ENCODE measurements at regions not wholly inside any gene's neighbourhood (a gene's known extent, or its start where the extent isn't known, plus 50 kb on each side); places are given as distances from the start of the nearest gene placed in this dataset.

GRCh38 chr10:81386817-81387216 is 488.2 kb upstream of the NRG3 start:
- Histone ChIP-seq H2BK15ac (ENCODE audit: low read length) (no peak overlapping the region), H3K36me3 (ENCODE audit: control insufficient read depth in 2 of 4, insufficient read depth in 4 of 4, low read length in 3 of 4) (no peaks in the 10 kb centered on the region), H3K27ac (ENCODE audit: low read depth, low read length) (no peak overlapping the region), H3K9ac (replicated peaks in 1 of 4; ENCODE audit: extremely low read depth in 1 of 4, low read depth in 3 of 4, low read length in 3 of 4) (no peak overlapping the region), H3K27me3 (replicated peaks in 1 of 4; ENCODE audit: control insufficient read depth in 3 of 4, extremely low read depth in 1 of 4, insufficient read depth in 3 of 4, low read length in 3 of 4) (peaks cover 0 to 1% (median 0%) of the 10 kb centered on the region in 4 experiments; a peak in 1 of 7 replicates), H3K4me1 (replicated peaks in 1 of 4; ENCODE audit: control insufficient read depth in 3 of 4, insufficient read depth in 4 of 4, low read length in 3 of 4) (no peaks in the 10 kb centered on the region), H4K20me1 (replicated peaks in 1 of 2; ENCODE audit: control insufficient read depth in 1 of 2, insufficient read depth in 2 of 2, low read length in 2 of 2) (no peaks in the 10 kb centered on the region), H2AFZ (ENCODE audit: low read length) (no peak overlapping the region), H4K5ac (ENCODE audit: insufficient read length, low read depth, low read length) (no peak overlapping the region), H2BK5ac (ENCODE audit: low read depth, low read length) (no peak overlapping the region), H3K79me2 (ENCODE audit: control insufficient read depth in 1 of 2, insufficient read depth in 2 of 2, low read length in 2 of 2) (no peaks in the 10 kb centered on the region), H2BK120ac (replicated peaks; ENCODE audit: low read depth, low read length) (no peak overlapping the region), H2AK5ac (ENCODE audit: low read depth, low read length) (no peak overlapping the region), H4K91ac (replicated peaks; ENCODE audit: insufficient read length, low read length) (no peak overlapping the region), H3K23me2 (ENCODE audit: low read depth, low read length) (no peaks in the 10 kb centered on the region), H2BK20ac (ENCODE audit: low read length) (no peak overlapping the region), H3K4me3 (ENCODE audit: extremely low read depth in 1 of 4, insufficient read depth in 2 of 4, low read depth in 3 of 4, low read length in 4 of 4) (no peak overlapping the region), H3K18ac (ENCODE audit: extremely low read depth, low read length) (no peak overlapping the region), H3K4ac (replicated peaks; ENCODE audit: insufficient read length, low read depth, low read length) (no peak overlapping the region), H3K14ac (ENCODE audit: insufficient read length) (no peak overlapping the region), H3K4me2 (ENCODE audit: insufficient read depth in 1 of 2, low read depth in 2 of 2, low read length in 2 of 2) (no peak overlapping the region), H3K23ac (ENCODE audit: insufficient read length) (no peak overlapping the region), H3K79me1 (ENCODE audit: low read depth, low read length) (no peaks in the 10 kb centered on the region), H2BK12ac (ENCODE audit: low read depth, low read length) (no peak overlapping the region), H4K8ac (ENCODE audit: extremely low read depth, insufficient read depth, low read length) (no peak overlapping the region), H3K9me3 (ENCODE audit: insufficient read depth in 2 of 2, low read depth in 1 of 2, low read length in 1 of 2) (no peaks in the 10 kb centered on the region), H3K56ac (replicated peaks; ENCODE audit: insufficient read length, low read depth, low read length) (no peak overlapping the region)
- DNase-seq (ENCODE audit: low read depth in 1 of 2, low spot score in 2 of 2) (no peak), FAIRE-seq (no peak)
- ChIA-PET POLR2A (ENCODE audit: partially characterized antibody) (no interaction called here), CTCF (ENCODE audit: partially characterized antibody) (interaction anchor here (1.1 to 1.5 kb wide), 3 partner anchors 13 to 304 kb away, joined by 3 read pairs; no protein-coding TSS in a partner anchor)
- TF ChIP-seq CBX8 (IDR thresholded peaks at IDR 0.05; ENCODE audit: borderline replicate concordance, low read depth, low read length) (no peak), PHF8 (conservative IDR thresholded peaks at IDR 0.05; ENCODE audit: low read depth, low read length) (no peak), CEBPB (IDR thresholded peaks at IDR 0.05; ENCODE audit: low read depth, low read length) (no peak), TAF1 (IDR thresholded peaks at IDR 0.05; ENCODE audit: low read depth, low read length) (no peak), SP1 (IDR thresholded peaks at IDR 0.05; ENCODE audit: low read depth, low read length) (no peak), SIX5 (IDR thresholded peaks at IDR 0.05; ENCODE audit: low read depth, low read length) (no peak), SP4 (IDR thresholded peaks at IDR 0.05; ENCODE audit: low read length) (no peak), RBBP5 (IDR thresholded peaks at IDR 0.05; ENCODE audit: borderline replicate concordance, low read depth, low read length) (no peak), KDM1A (IDR thresholded peaks at IDR 0.05; ENCODE audit: borderline replicate concordance, low read length) (no peak), EGR1 (IDR thresholded peaks at IDR 0.05; ENCODE audit: borderline replicate concordance, low read depth, low read length) (no peak), RFX5 (IDR thresholded peaks at IDR 0.05; ENCODE audit: borderline replicate concordance, low read depth, low read length) (no peak)
- WGBS, 2 experiments (ENCODE audit: extremely low coverage in 1 of 2, insufficient coverage in 1 of 2, insufficient read length in 1 of 2, insufficient replicate concordance in 2 of 2, low coverage in 1 of 2, low lambda C conversion rate in 2 of 2, missing lambda C conversion rate in 1 of 2), result 87% methylated on average over 3 of the region's 3 CpGs; no CpG with 5 or more reads in 1 of the 2 experiments
